CD14-positive monocyte (primary cell): ENCODE measurements at regions not wholly inside any gene's neighbourhood (a gene's known extent, or its start where the extent isn't known, plus 50 kb on each side); places are given as distances from the start of the nearest gene placed in this dataset.

Experiments used
- DNase-seq, 3 donors: peaks; one replicate each; pipeline ENCODE4 v3.0.0-alpha.2; 2011 to 2022
- H2AFZ ChIP-seq: 2 replicates; pipeline ENCODE4 v1.6.0; 2012; ENCODE audit warnings: mild to moderate bottlenecking, low read depth, low read length, inconsistent platforms; ENCODE audit not compliant: insufficient read depth, poor library complexity, severe bottlenecking
- H3K27ac ChIP-seq, 2 donors: 1 replicate in 1 of 2; 2 replicates in 1 of 2; pipeline ENCODE4 v1.5.1; 2012 to 2013; ENCODE audit warnings: low read length in 2 of 2, control low read depth in 1 of 2, inconsistent platforms in 1 of 2, low read depth in 1 of 2, mild to moderate bottlenecking in 1 of 2
- H3K27me3 ChIP-seq, 2 donors: one replicate each; pipeline versions ENCODE4 v1.6.0 to v1.6.1; 2011 to 2013; ENCODE audit warnings: low read length in 2 of 2; ENCODE audit not compliant: control insufficient read depth in 2 of 2, insufficient read depth in 2 of 2
- H3K36me3 ChIP-seq, 2 donors: replicated peaks in 1 of 2; 1 replicate in 1 of 2; 2 replicates in 1 of 2; pipeline versions ENCODE4 v1.5.1 to v1.6.1; 2012 to 2013; ENCODE audit warnings: low read length in 2 of 2, control low read depth in 1 of 2, inconsistent platforms in 1 of 2, mild to moderate bottlenecking in 1 of 2; ENCODE audit not compliant: insufficient read depth in 2 of 2, control insufficient read depth in 1 of 2
- H3K4me1 ChIP-seq, 2 donors: 1 replicate in 1 of 2; 2 replicates in 1 of 2; pipeline versions ENCODE4 v1.5.1 to v1.6.1; 2012 to 2013; ENCODE audit warnings: low read length in 2 of 2, control low read depth in 1 of 2, inconsistent platforms in 1 of 2, mild to moderate bottlenecking in 1 of 2, moderate library complexity in 1 of 2; ENCODE audit not compliant: insufficient read depth in 2 of 2, control insufficient read depth in 1 of 2
- H3K4me2 ChIP-seq: replicated peaks from 2 replicates; pipeline ENCODE3; 2012; ENCODE audit warnings: low read length, moderate library complexity, mild to moderate bottlenecking; ENCODE audit not compliant: poor library complexity, severe bottlenecking; ENCODE audit errors: extremely low read depth
- H3K4me3 ChIP-seq, 3 experiments: fragments of 200-600 bp in 1 of 3; sonication (generic) in 1 of 3; replicated peaks in 1 of 3; 1 replicate in 2 of 3; 2 replicates in 1 of 3; pipeline ENCODE4 v1.5.1; 2011 to 2013; ENCODE audit warnings: low read length in 3 of 3, mild to moderate bottlenecking in 3 of 3, control low read depth in 2 of 3, low read depth in 2 of 3, inconsistent platforms in 1 of 3, moderate library complexity in 1 of 3
- H3K79me2 ChIP-seq: 2 replicates; pipeline ENCODE4 v1.6.0; 2012; ENCODE audit warnings: mild to moderate bottlenecking, control low read depth, inconsistent platforms, low read length, moderate library complexity; ENCODE audit not compliant: insufficient read depth
- H3K9ac ChIP-seq: 2 replicates; pipeline ENCODE4 v1.6.0; 2017; ENCODE audit warnings: low read length, mild to moderate bottlenecking; ENCODE audit not compliant: insufficient read depth, poor library complexity, severe bottlenecking
- H3K9me3 ChIP-seq, 2 donors: replicated peaks in 1 of 2; 1 replicate in 1 of 2; 2 replicates in 1 of 2; pipeline versions ENCODE4 v1.5.1 to v1.6.1; 2012 to 2013; ENCODE audit warnings: low read length in 2 of 2, control low read depth in 1 of 2; ENCODE audit not compliant: control insufficient read depth in 1 of 2, insufficient read depth in 1 of 2
- H4K20me1 ChIP-seq: 2 replicates; pipeline ENCODE4 v1.6.0; 2012; ENCODE audit warnings: mild to moderate bottlenecking, low read length, control low read depth, moderate library complexity; ENCODE audit not compliant: insufficient read depth
- H3K27ac Mint-ChIP-seq, 7 donors: one replicate each; pipeline ENCODE4 v1.8.0; 2020; ENCODE audit warnings: mild to moderate bottlenecking in 7 of 7, mixed read lengths in 7 of 7, moderate library complexity in 6 of 7, inconsistent platforms in 2 of 7
- H3K27me3 Mint-ChIP-seq, 3 donors: one replicate each; pipeline ENCODE4 v1.8.0; 2021 to 2022; ENCODE audit warnings: low read depth in 3 of 3, mild to moderate bottlenecking in 3 of 3, mixed read lengths in 3 of 3, moderate library complexity in 3 of 3, inconsistent platforms in 1 of 3
- H3K36me3 Mint-ChIP-seq, 2 donors: one replicate each; pipeline ENCODE4 v1.8.0; 2020; ENCODE audit warnings: mixed read lengths in 2 of 2, inconsistent platforms in 1 of 2, mild to moderate bottlenecking in 1 of 2
- H3K4me1 Mint-ChIP-seq: one replicate; pipeline ENCODE4 v1.8.0; 2020; ENCODE audit warnings: mild to moderate bottlenecking, mixed read lengths
- H3K4me3 Mint-ChIP-seq, 2 donors: one replicate each; pipeline ENCODE4 v1.8.0; 2020; ENCODE audit warnings: mild to moderate bottlenecking in 2 of 2, mixed read lengths in 2 of 2, moderate library complexity in 1 of 2
- H3K9me3 Mint-ChIP-seq, 7 donors: one replicate each; pipeline ENCODE4 v1.8.0; 2020 to 2022; ENCODE audit warnings: mixed read lengths in 7 of 7, mild to moderate bottlenecking in 6 of 7, moderate library complexity in 6 of 7, inconsistent platforms in 2 of 7
- WGBS: methylation state at CpG from one replicate; pipeline ENCODE4 v1.1.5; 2013; ENCODE audit warnings: missing lambda C conversion rate; ENCODE audit not compliant: insufficient coverage; 5-methylcytosine and 5-hydroxymethylcytosine counted together
- intact Hi-C, 2 donors: fragments of 100-400 bp; cut with micrococcal nuclease; formaldehyde crosslinking; loops; one replicate each; pipeline versions ENCODE4 v1.15.0 to v1.15.1; 2023
- TF ChIP-seq, protein P1 (sequence below): fragments of 200-600 bp; IDR thresholded peaks from one replicate; pipeline ENCODE4 v1.8.0; 2022; ENCODE audit warnings: antibody characterized with exemption, mild to moderate bottlenecking

GRCh38 chr12:24015833-24016160 is 66.3 kb upstream of the SOX5 start:
- H3K36me3 Mint-ChIP-seq = no peaks in the 10 kb centered on the region
- no peak overlapping the region for H3K9ac ChIP-seq
- no peaks in the 10 kb centered on the region for H3K79me2 ChIP-seq
- H3K4me1 ChIP-seq = no peaks in the 10 kb centered on the region
- H3K4me3 Mint-ChIP-seq = no peak overlapping the region
- TF ChIP-seq, protein P1, sequence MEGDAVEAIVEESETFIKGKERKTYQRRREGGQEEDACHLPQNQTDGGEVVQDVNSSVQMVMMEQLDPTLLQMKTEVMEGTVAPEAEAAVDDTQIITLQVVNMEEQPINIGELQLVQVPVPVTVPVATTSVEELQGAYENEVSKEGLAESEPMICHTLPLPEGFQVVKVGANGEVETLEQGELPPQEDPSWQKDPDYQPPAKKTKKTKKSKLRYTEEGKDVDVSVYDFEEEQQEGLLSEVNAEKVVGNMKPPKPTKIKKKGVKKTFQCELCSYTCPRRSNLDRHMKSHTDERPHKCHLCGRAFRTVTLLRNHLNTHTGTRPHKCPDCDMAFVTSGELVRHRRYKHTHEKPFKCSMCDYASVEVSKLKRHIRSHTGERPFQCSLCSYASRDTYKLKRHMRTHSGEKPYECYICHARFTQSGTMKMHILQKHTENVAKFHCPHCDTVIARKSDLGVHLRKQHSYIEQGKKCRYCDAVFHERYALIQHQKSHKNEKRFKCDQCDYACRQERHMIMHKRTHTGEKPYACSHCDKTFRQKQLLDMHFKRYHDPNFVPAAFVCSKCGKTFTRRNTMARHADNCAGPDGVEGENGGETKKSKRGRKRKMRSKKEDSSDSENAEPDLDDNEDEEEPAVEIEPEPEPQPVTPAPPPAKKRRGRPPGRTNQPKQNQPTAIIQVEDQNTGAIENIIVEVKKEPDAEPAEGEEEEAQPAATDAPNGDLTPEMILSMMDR = no peak
- intact Hi-C loops = no loop called here
- no peaks in the 10 kb centered on the region for H3K9me3 ChIP-seq
- peaks cover 0 to 7% (median 4%) of the 10 kb centered on the region in 7 donors for H3K9me3 Mint-ChIP-seq
- no peaks in the 10 kb centered on the region for H3K4me1 Mint-ChIP-seq
- no peak for DNase-seq
- no peak overlapping the region for H3K27ac Mint-ChIP-seq
- no peak overlapping the region for H3K4me2 ChIP-seq
- no peaks in the 10 kb centered on the region for H3K36me3 ChIP-seq
- no CpG with 5 or more reads among the region's 2 CpGs for WGBS
- H2AFZ ChIP-seq = no peak overlapping the region
- no peak overlapping the region for H3K27ac ChIP-seq
- H4K20me1 ChIP-seq = no peaks in the 10 kb centered on the region
- H3K27me3 Mint-ChIP-seq = no peaks in the 10 kb centered on the region
- no peak overlapping the region for H3K4me3 ChIP-seq
- no peaks in the 10 kb centered on the region for H3K27me3 ChIP-seq

GRCh38 chr12:24014915-24015832 is 65.7 kb upstream of the SOX5 start:
- 98% methylated on average over 6 of the region's 10 CpGs for WGBS
- H3K36me3 Mint-ChIP-seq = no peaks in the 10 kb centered on the region
- TF ChIP-seq, protein P1 = no peak
- no peaks in the 10 kb centered on the region for H3K27me3 ChIP-seq
- H3K36me3 ChIP-seq = no peaks in the 10 kb centered on the region
- H3K4me3 Mint-ChIP-seq = no peak overlapping the region
- DNase-seq = no peak
- no peaks in the 10 kb centered on the region for H3K4me1 Mint-ChIP-seq
- no peak overlapping the region for H2AFZ ChIP-seq
- H3K4me3 ChIP-seq = no peak overlapping the region
- H3K27me3 Mint-ChIP-seq = no peaks in the 10 kb centered on the region
- H3K9me3 ChIP-seq = no peaks in the 10 kb centered on the region
- H3K9ac ChIP-seq = no peak overlapping the region
- intact Hi-C loops = no loop called here
- no peak overlapping the region for H3K4me2 ChIP-seq
- no peaks in the 10 kb centered on the region for H3K79me2 ChIP-seq
- H4K20me1 ChIP-seq = no peaks in the 10 kb centered on the region
- H3K27ac ChIP-seq = no peak overlapping the region
- H3K4me1 ChIP-seq = no peaks in the 10 kb centered on the region
- peak overlapping the region in 2 of 7 donors; percentile 2 to 12 for H3K27ac Mint-ChIP-seq
- peaks cover 0 to 7% (median 4%) of the 10 kb centered on the region in 7 donors for H3K9me3 Mint-ChIP-seq
